GM23338 (cell line): ENCODE measurements at regions not wholly inside any gene's neighbourhood (a gene's known extent, or its start where the extent isn't known, plus 50 kb on each side); places are given as distances from the start of the nearest gene placed in this dataset.

Source experiments
- ATAC-seq: fragments of 200-7000 bp; cut with Tn5 transposase; 3 replicates; pipeline ENCODE4 v1.9.1; 2020
- DNase-seq: peaks from one replicate; pipeline ENCODE4 v3.0.0-alpha.2; 2015; ENCODE audit warnings: low spot score
- H2AFZ ChIP-seq: fragments of 200-600 bp; sonication (generic); 2 replicates; pipeline ENCODE4 v1.8.0; 2016; ENCODE audit warnings: antibody characterized with exemption, mild to moderate bottlenecking, moderate library complexity
- H3F3A ChIP-seq: fragments of 200-600 bp; sonication (generic); replicated peaks from 2 replicates; pipeline ENCODE4 v1.8.0; 2017; ENCODE audit warnings: antibody characterized with exemption, mixed run types, low read depth
- H3K27ac ChIP-seq: fragments of 200-600 bp; sonication (generic); 2 replicates; pipeline ENCODE4 v1.6.1; 2016; ENCODE audit warnings: low read depth
- H3K27me3 ChIP-seq: fragments of 200-600 bp; sonication (generic); 2 replicates; pipeline ENCODE4 v1.8.0; 2016; ENCODE audit warnings: mild to moderate bottlenecking, mixed run types, moderate library complexity; ENCODE audit not compliant: insufficient read depth
- H3K36me3 ChIP-seq: fragments of 200-600 bp; sonication (generic); 2 replicates; pipeline ENCODE4 v1.8.0; 2016; ENCODE audit warnings: mild to moderate bottlenecking; ENCODE audit not compliant: insufficient read depth
- H3K4me1 ChIP-seq: fragments of 200-600 bp; sonication (generic); 2 replicates; pipeline ENCODE4 v1.8.0; 2016; ENCODE audit warnings: mild to moderate bottlenecking, moderate library complexity; ENCODE audit not compliant: insufficient read depth
- H3K4me2 ChIP-seq: fragments of 200-600 bp; sonication (generic); 2 replicates; pipeline ENCODE4 v1.7.1; 2017; ENCODE audit warnings: mixed run types
- H3K4me3 ChIP-seq: fragments of 200-600 bp; sonication (generic); 2 replicates; pipeline ENCODE4 v1.6.1; 2016; ENCODE audit warnings: mixed run types
- H3K79me2 ChIP-seq: fragments of 200-600 bp; sonication (generic); replicated peaks from 2 replicates; pipeline ENCODE4 v1.8.0; 2017; ENCODE audit warnings: mild to moderate bottlenecking; ENCODE audit not compliant: insufficient read depth
- H3K9me2 ChIP-seq: fragments of 200-600 bp; sonication (generic); 2 replicates; pipeline ENCODE4 v1.8.0; 2017; ENCODE audit not compliant: insufficient read depth
- H4K20me1 ChIP-seq: fragments of 200-600 bp; sonication (generic); replicated peaks from 2 replicates; pipeline ENCODE4 v1.8.0; 2017; ENCODE audit warnings: mild to moderate bottlenecking; ENCODE audit not compliant: insufficient read depth
- H3K27ac Mint-ChIP-seq: 2 replicates; pipeline ENCODE4 v1.8.0; 2020; ENCODE audit warnings: inconsistent platforms, mild to moderate bottlenecking, moderate library complexity, mixed read lengths
- H3K27me3 Mint-ChIP-seq: 3 replicates; pipeline ENCODE4 v1.8.0; 2022; ENCODE audit warnings: low read depth, mild to moderate bottlenecking, moderate library complexity, mixed read lengths, inconsistent platforms; ENCODE audit not compliant: insufficient read depth, poor library complexity
- H3K36me3 Mint-ChIP-seq: 3 replicates; pipeline ENCODE4 v1.8.0; 2021; ENCODE audit warnings: low read depth, mild to moderate bottlenecking, inconsistent platforms, moderate library complexity, mixed read lengths
- H3K4me1 Mint-ChIP-seq: 3 replicates; pipeline ENCODE4 v1.8.0; 2020; ENCODE audit warnings: mild to moderate bottlenecking, inconsistent platforms, mixed read lengths
- H3K4me3 Mint-ChIP-seq: 3 replicates; pipeline ENCODE4 v1.8.0; 2021; ENCODE audit warnings: moderate library complexity, mild to moderate bottlenecking, inconsistent platforms, mixed read lengths
- H3K9me3 Mint-ChIP-seq: 3 replicates; pipeline ENCODE4 v1.8.0; 2020; ENCODE audit warnings: moderate library complexity, mild to moderate bottlenecking, inconsistent platforms, mixed read lengths
- EZH2phosphoT487 ChIP-seq: fragments of 200-600 bp; sonication (generic); IDR thresholded peaks from one replicate; pipeline ENCODE4 v1.8.1; 2018; ENCODE audit warnings: antibody characterized with exemption; ENCODE audit not compliant: unreplicated experiment
- NANOG ChIP-seq: IDR thresholded peaks from 2 replicates; pipeline ENCODE4 v1.6.1; 2016; ENCODE audit warnings: antibody characterized with exemption, borderline replicate concordance
- POLR2AphosphoS5 ChIP-seq: IDR thresholded peaks from 2 replicates; pipeline ENCODE4 v1.6.1; 2016; ENCODE audit warnings: antibody characterized with exemption, low read depth
- STAT1 ChIP-seq: IDR thresholded peaks from one replicate; pipeline ENCODE4 v1.6.1; 2016; ENCODE audit warnings: antibody characterized with exemption; ENCODE audit not compliant: unreplicated experiment
- ZNF331 ChIP-seq: fragments of 250-450 bp; sonication (Bioruptor Pico); IDR thresholded peaks from 2 replicates; pipeline ENCODE4 v1.5.0; 2020; ENCODE audit warnings: low read depth, mild to moderate bottlenecking, moderate library complexity
- ZNF462 ChIP-seq: fragments of 250-450 bp; sonication (Bioruptor Pico); IDR thresholded peaks from 2 replicates; pipeline ENCODE4 v1.5.0; 2020; ENCODE audit warnings: mild to moderate bottlenecking, moderate library complexity

- Histone ChIP-seq H3K9me2 (0 out of 2 replicates have a peak, but pooled peaks cover 4% of the 10 kb centered on the region), H3K27ac (no peak overlapping the region), H4K20me1 (no peaks in the 10 kb centered on the region), H3K4me2 (no peak overlapping the region), H3F3A (0 out of 2 replicates have a peak, but pooled peaks cover 4% of the 10 kb centered on the region), H3K4me1 (peaks cover 61% of the 10 kb centered on the region), H3K79me2 (no peaks in the 10 kb centered on the region), H3K36me3 (no peaks in the 10 kb centered on the region), H2AFZ (no peak overlapping the region), H3K27me3 (no peaks in the 10 kb centered on the region), H3K4me3 (no peak overlapping the region)
- no peaks in the 10 kb centered on the region; the same call in 2 of the 3 replicates for H3K36me3 Mint-ChIP-seq
- H3K4me1 Mint-ChIP-seq = peaks cover 56% of the 10 kb centered on the region
- 0 out of 2 replicates have a peak overlapping the region, but pooled peaks have one; percentile 16 for H3K27ac Mint-ChIP-seq
- H3K9me3 Mint-ChIP-seq = no peaks in the 10 kb centered on the region; the same call in 2 of the 3 replicates
- H3K4me3 Mint-ChIP-seq = no peak overlapping the region
- DNase-seq (no peak), ATAC-seq (no peak)
- H3K27me3 Mint-ChIP-seq = peaks cover 13% of the 10 kb centered on the region
- no peak for TF ChIP-seq ZNF331 (CRISPR knock-in tag)
- no peak for TF ChIP-seq STAT1
- no peak for TF ChIP-seq ZNF462
- TF ChIP-seq POLR2AphosphoS5 = no peak
- TF ChIP-seq EZH2phosphoT487 = no peak
These were observed 410.0 kb upstream of the MKI67 start for GRCh38 chr10:128536259-128536658.

GRCh38 chr10:128537834-128538330 is 411.7 kb upstream of the MKI67 start:
- Histone ChIP-seq H2AFZ (0 out of 2 replicates have a peak overlapping the region, but pooled peaks have one; percentile 23), H3F3A (0 out of 2 replicates have a peak, but pooled peaks cover 8% of the 10 kb centered on the region), H3K27ac (peak overlapping the region; percentile 63), H3K79me2 (no peaks in the 10 kb centered on the region), H3K36me3 (no peaks in the 10 kb centered on the region), H3K4me1 (peaks cover 74% of the 10 kb centered on the region), H4K20me1 (no peaks in the 10 kb centered on the region), H3K9me2 (0 out of 2 replicates have a peak, but pooled peaks cover 2% of the 10 kb centered on the region), H3K4me3 (peak overlapping the region; percentile 37), H3K27me3 (no peaks in the 10 kb centered on the region), H3K4me2 (peak overlapping the region; percentile 75)
- Mint-ChIP-seq H3K27me3 (peaks cover 12% of the 10 kb centered on the region), H3K27ac (peak overlapping the region; percentile 72), H3K4me3 (peak overlapping the region; percentile 47; the same call in 2 of the 3 replicates), H3K4me1 (peaks cover 70% of the 10 kb centered on the region), H3K9me3 (no peaks in the 10 kb centered on the region; the same call in 2 of the 3 replicates), H3K36me3 (no peaks in the 10 kb centered on the region; the same call in 2 of the 3 replicates)
- no peak for DNase-seq
- no peak for ATAC-seq
- TF ChIP-seq STAT1 = no peak
- no peak for TF ChIP-seq ZNF462
- peak; percentile 50; the same call in 1 of the 2 replicates for TF ChIP-seq NANOG
